OCI-LY7 (cell line): ENCODE measurements at regions not wholly inside any gene's neighbourhood (a gene's known extent, or its start where the extent isn't known, plus 50 kb on each side); places are given as distances from the start of the nearest gene placed in this dataset.

Experiments used
- EZH2phosphoT487 ChIP-seq: fragments of 200-600 bp; sonication (generic); IDR thresholded peaks from 2 replicates; pipeline ENCODE4 v1.6.1; 2018; ENCODE audit warnings: low read depth, borderline replicate concordance, mild to moderate bottlenecking, mixed run types, antibody characterized with exemption, low read length, moderate library complexity, mixed read lengths
- TF ChIP-seq, protein P1 (sequence below): fragments of 200-600 bp; sonication (generic); conservative IDR thresholded peaks from 2 replicates; pipeline ENCODE4 v1.5.1; 2014; ENCODE audit warnings: mild to moderate bottlenecking, antibody characterized with exemption, low read length, moderate library complexity, mixed read lengths

- TF ChIP-seq, protein P1, sequence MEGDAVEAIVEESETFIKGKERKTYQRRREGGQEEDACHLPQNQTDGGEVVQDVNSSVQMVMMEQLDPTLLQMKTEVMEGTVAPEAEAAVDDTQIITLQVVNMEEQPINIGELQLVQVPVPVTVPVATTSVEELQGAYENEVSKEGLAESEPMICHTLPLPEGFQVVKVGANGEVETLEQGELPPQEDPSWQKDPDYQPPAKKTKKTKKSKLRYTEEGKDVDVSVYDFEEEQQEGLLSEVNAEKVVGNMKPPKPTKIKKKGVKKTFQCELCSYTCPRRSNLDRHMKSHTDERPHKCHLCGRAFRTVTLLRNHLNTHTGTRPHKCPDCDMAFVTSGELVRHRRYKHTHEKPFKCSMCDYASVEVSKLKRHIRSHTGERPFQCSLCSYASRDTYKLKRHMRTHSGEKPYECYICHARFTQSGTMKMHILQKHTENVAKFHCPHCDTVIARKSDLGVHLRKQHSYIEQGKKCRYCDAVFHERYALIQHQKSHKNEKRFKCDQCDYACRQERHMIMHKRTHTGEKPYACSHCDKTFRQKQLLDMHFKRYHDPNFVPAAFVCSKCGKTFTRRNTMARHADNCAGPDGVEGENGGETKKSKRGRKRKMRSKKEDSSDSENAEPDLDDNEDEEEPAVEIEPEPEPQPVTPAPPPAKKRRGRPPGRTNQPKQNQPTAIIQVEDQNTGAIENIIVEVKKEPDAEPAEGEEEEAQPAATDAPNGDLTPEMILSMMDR: no peak
- no peak for TF ChIP-seq EZH2phosphoT487
Measured at GRCh38 chr4:18566970-18567799, 545.6 kb upstream of the LCORL start.
